Right atrium auricular region (tissue), 2 donors: ENCODE measurements at regions not wholly inside any gene's neighbourhood (a gene's known extent, or its start where the extent isn't known, plus 50 kb on each side); places are given as distances from the start of the nearest gene placed in this dataset.

Experiments
- DNase-seq: peaks from one replicate; pipeline ENCODE4 v3.0.0-alpha.2; 2019; ENCODE audit warnings: low spot score
- H3K27ac ChIP-seq, 2 donors: fragments of 200-600 bp; sonication (generic); 1 replicate in 1 of 2; 2 replicates in 1 of 2; pipeline ENCODE4 v1.5.1; 2016 to 2019
- H3K27me3 ChIP-seq, 2 donors: fragments of 200-600 bp; sonication (generic); one replicate each; pipeline versions ENCODE4 v1.5.1 to v1.6.0; 2017 to 2019
- H3K36me3 ChIP-seq: fragments of 200-600 bp; sonication (generic); one replicate; pipeline ENCODE4 v1.5.1; 2016
- H3K4me1 ChIP-seq, 2 donors: fragments of 200-600 bp; sonication (generic); one replicate each; pipeline versions ENCODE4 v1.5.1 to v1.6.0; 2017 to 2019
- H3K4me3 ChIP-seq, 2 donors: fragments of 200-600 bp; sonication (generic); 1 replicate in 1 of 2; 2 replicates in 1 of 2; pipeline ENCODE4 v1.5.1; 2017 to 2019; ENCODE audit warnings: mild to moderate bottlenecking in 1 of 2, moderate library complexity in 1 of 2
- H3K9me3 ChIP-seq, 2 donors: fragments of 200-600 bp; sonication (generic); one replicate each; pipeline ENCODE4 v1.5.1; 2019
- TF ChIP-seq, protein P1 (sequence below), 2 donors: fragments of 200-600 bp; sonication (generic); IDR thresholded peaks; one replicate each; pipeline ENCODE4 v1.5.1; 2019; ENCODE audit warnings: antibody characterized with exemption in 2 of 2

DNA sequence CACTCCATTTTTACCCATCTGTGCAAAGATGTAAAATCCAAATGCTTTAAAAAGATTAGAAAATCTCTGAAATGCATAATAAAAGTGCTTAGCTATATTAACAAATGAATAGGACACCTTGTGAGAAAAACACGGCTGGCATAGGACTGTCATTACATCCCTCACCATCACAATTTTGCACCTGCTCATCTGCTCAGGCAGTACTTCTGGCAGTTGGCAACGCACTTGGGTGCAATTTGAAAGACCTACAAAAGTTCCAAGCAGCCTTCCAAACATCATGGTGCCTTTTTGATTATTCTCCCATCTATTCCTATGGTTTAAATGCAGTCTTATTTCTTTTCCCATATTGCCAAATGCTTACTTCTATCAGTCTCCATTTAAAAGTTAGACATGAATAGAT is 501.8 kb downstream of the ENC1 start:
- TF ChIP-seq, protein P1, sequence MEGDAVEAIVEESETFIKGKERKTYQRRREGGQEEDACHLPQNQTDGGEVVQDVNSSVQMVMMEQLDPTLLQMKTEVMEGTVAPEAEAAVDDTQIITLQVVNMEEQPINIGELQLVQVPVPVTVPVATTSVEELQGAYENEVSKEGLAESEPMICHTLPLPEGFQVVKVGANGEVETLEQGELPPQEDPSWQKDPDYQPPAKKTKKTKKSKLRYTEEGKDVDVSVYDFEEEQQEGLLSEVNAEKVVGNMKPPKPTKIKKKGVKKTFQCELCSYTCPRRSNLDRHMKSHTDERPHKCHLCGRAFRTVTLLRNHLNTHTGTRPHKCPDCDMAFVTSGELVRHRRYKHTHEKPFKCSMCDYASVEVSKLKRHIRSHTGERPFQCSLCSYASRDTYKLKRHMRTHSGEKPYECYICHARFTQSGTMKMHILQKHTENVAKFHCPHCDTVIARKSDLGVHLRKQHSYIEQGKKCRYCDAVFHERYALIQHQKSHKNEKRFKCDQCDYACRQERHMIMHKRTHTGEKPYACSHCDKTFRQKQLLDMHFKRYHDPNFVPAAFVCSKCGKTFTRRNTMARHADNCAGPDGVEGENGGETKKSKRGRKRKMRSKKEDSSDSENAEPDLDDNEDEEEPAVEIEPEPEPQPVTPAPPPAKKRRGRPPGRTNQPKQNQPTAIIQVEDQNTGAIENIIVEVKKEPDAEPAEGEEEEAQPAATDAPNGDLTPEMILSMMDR (IDR thresholded peaks at IDR 0.05) = no peak
- H3K4me1 ChIP-seq = no peaks in the 10 kb centered on the region
- H3K4me3 ChIP-seq = no peak overlapping the region
- no peak overlapping the region for H3K27ac ChIP-seq
- no peaks in the 10 kb centered on the region for H3K9me3 ChIP-seq
- H3K27me3 ChIP-seq = no peaks in the 10 kb centered on the region
- no peaks in the 10 kb centered on the region for H3K36me3 ChIP-seq
- no peak for DNase-seq

DNA sequence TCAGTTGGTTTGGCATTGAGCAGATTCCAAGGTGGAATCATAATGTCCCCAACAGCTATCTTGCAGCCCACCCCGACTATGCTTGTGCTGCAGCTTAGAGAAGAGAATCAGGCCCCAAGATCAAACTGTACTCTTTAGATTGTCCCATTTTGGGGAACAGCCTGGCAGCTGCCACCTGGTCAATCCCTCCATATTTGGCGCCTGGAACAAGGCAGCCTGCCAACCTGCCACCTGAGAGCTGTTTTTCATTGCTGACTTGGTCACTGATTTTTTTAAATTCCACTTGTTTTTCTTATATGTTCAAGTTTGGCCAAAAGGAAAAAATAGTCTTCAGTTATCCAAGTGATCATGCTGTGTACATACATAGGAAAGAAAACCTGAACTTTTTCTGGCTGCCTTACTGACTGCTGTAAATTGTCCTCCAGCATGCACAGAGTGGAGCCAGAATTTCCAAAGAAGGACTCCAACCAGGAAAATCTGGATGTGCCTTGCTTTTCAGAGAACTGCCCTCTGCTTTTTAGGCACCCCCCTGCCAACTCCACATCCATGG is 504.2 kb downstream of the ENC1 start:
- no peak for DNase-seq
- TF ChIP-seq, protein P1 (IDR thresholded peaks at IDR 0.05) = no peak
- H3K4me3 ChIP-seq = no peak overlapping the region

DNA sequence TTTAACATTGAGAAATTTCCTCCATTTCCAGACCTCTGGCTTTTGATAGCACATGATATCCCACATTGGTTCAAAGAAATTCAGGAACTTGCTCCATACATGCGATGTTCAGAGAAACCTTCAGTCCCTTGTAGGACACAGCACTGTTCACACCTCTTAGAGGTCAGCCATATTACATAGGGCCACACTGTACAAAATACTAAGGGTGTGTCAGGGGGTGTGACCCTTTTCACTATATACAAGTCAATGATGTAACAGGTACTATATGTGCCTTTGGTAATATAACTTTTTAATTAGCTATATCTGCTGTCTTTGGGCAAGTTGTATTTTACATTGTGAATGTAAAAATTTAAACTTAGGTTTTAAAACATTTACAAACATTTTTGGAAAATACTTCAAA is 505.5 kb downstream of the ENC1 start:
- no peak overlapping the region for H3K4me3 ChIP-seq
- no peaks in the 10 kb centered on the region for H3K36me3 ChIP-seq
- DNase-seq = no peak
- TF ChIP-seq, protein P1 (IDR thresholded peaks at IDR 0.05) = no peak
- H3K4me1 ChIP-seq = no peaks in the 10 kb centered on the region
- H3K9me3 ChIP-seq = no peaks in the 10 kb centered on the region
- no peak overlapping the region for H3K27ac ChIP-seq
- H3K27me3 ChIP-seq = no peaks in the 10 kb centered on the region

More for the DNA sequence above, 504.2 kb downstream of the ENC1 start:
- H3K27ac ChIP-seq = no peak overlapping the region
- no peaks in the 10 kb centered on the region for H3K4me1 ChIP-seq
- no peaks in the 10 kb centered on the region for H3K36me3 ChIP-seq
- H3K9me3 ChIP-seq = no peaks in the 10 kb centered on the region
- no peaks in the 10 kb centered on the region for H3K27me3 ChIP-seq

DNA sequence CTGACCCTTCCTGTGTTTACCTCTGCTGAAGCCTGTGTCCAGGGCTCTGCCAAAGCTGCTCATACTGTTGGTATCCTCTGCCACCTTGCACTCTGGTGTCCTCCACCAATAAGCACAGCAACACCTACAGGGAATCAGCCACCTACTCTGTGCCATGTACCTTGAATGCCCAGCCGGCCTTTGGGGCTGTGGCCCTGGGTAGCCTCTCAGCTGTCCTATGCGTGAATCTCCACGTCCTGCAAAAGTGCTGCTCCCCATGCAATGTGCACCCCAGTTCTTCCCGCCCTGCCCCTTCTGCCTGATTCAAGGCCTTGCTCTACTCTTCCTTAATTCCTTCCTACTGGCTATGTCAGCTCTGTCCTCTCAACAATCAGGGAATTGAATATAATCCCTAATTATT is 506.5 kb downstream of the ARHGEF28 start:
- Histone ChIP-seq H3K9me3 (no peaks in the 10 kb centered on the region), H3K27ac (no peak overlapping the region), H3K27me3 (no peaks in the 10 kb centered on the region), H3K36me3 (no peaks in the 10 kb centered on the region), H3K4me1 (peaks cover 0 to 3% of the 10 kb centered on the region in 2 donors), H3K4me3 (no peak overlapping the region)
- TF ChIP-seq, protein P1 (IDR thresholded peaks at IDR 0.05) = no peak
- no peak for DNase-seq

DNA sequence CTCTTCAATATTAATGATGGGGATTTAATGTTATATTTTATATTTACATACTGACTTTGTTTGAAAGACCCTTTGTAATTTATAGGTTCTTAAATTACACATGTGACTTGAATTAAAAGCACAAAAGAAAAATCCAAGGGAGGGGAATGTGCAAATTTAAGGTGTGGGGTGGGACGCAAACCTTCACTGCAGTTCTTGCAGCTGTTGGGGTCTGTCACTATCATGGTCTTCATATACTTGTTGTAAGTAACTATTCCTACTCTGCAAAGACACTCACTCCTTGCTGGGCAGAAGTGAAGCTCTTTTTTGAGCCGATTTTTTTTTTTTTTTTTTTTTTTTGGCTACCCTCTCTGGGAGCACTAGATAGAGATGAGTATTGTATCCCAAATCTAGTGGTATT is 505.3 kb downstream of the ARHGEF28 start:
- TF ChIP-seq, protein P1 (IDR thresholded peaks at IDR 0.05) = no peak
- DNase-seq = no peak
- H3K9me3 ChIP-seq = no peaks in the 10 kb centered on the region
- no peaks in the 10 kb centered on the region for H3K36me3 ChIP-seq
- H3K4me1 ChIP-seq = peaks cover 0 to 7% of the 10 kb centered on the region in 2 donors
- H3K4me3 ChIP-seq = no peak overlapping the region
- H3K27ac ChIP-seq = no peak overlapping the region
- H3K27me3 ChIP-seq = no peaks in the 10 kb centered on the region
